Esophagus squamous epithelium (tissue), 4 donors: ENCODE measurements at regions not wholly inside any gene's neighbourhood (a gene's known extent, or its start where the extent isn't known, plus 50 kb on each side); places are given as distances from the start of the nearest gene placed in this dataset.

ENCODE experiments used
- CTCF ChIP-seq, 6 experiments: fragments of 450-650 bp in 4 of 6; fragments of 200-600 bp in 2 of 6; sonication (generic) in 2 of 6; IDR thresholded peaks; one replicate each; pipeline ENCODE4 v1.5.1; 2016 to 2019; ENCODE audit warnings: antibody characterized with exemption in 6 of 6, mild to moderate bottlenecking in 4 of 6, moderate library complexity in 4 of 6
- POLR2A ChIP-seq, 4 donors: fragments of 450-650 bp; IDR thresholded peaks; one replicate each; pipeline ENCODE4 v1.6.1; 2017; ENCODE audit warnings: antibody characterized with exemption in 4 of 4, mild to moderate bottlenecking in 4 of 4, moderate library complexity in 3 of 4

GRCh38 chr1:221622389-221622788, 119.5 kb downstream of the DUSP10 start:
- TF ChIP-seq CTCF (IDR thresholded peaks at IDR 0.05) (no peak), POLR2A (IDR thresholded peaks at IDR 0.05) (no peak)
